ENCODE measurements at regions not wholly inside any gene's neighbourhood (a gene's known extent, or its start where the extent isn't known, plus 50 kb on each side); places are given as distances from the start of the nearest gene placed in this dataset.

- Histone ChIP-seq H4K20me1 (ENCODE audit: insufficient read depth, low read depth, low read length) (no peaks in the 10 kb centered on the region), H3K9ac (ENCODE audit: low read length) (no peak overlapping the region), H3K27me3 (ENCODE audit: low read length) (no peaks in the 10 kb centered on the region), H3K4me3 (ENCODE audit: low read length) (no peak overlapping the region), H3K27ac (ENCODE audit: low read length) (no peak overlapping the region), H3K9me2 (replicated peaks; ENCODE audit: insufficient read depth, low read length) (no peaks in the 10 kb centered on the region), H3K4me1 (ENCODE audit: low read length) (no peaks in the 10 kb centered on the region), H2AFZ (ENCODE audit: low read length) (no peak overlapping the region), H3K4me2 (ENCODE audit: low read depth, low read length, poor library complexity, severe bottlenecking) (no peak overlapping the region), H3K9me3 (ENCODE audit: low read length) (no peaks in the 10 kb centered on the region), H3K79me2 (ENCODE audit: low read length) (no peaks in the 10 kb centered on the region), H3K36me3 (ENCODE audit: insufficient read depth, low read length) (no peaks in the 10 kb centered on the region)
- DNase-seq: no peak
These were observed 99.1 kb upstream of the USP38 start for GRCh38 chr4:143085659-143086058.

- Histone ChIP-seq H3K4me3 (ENCODE audit: low read length) (no peak overlapping the region), H3K27me3 (ENCODE audit: low read length) (no peaks in the 10 kb centered on the region), H3K36me3 (ENCODE audit: insufficient read depth, low read length) (no peaks in the 10 kb centered on the region), H3K9me2 (replicated peaks; ENCODE audit: insufficient read depth, low read length) (no peaks in the 10 kb centered on the region), H3K4me2 (ENCODE audit: low read depth, low read length, poor library complexity, severe bottlenecking) (no peak overlapping the region), H3K79me2 (ENCODE audit: low read length) (no peaks in the 10 kb centered on the region), H3K4me1 (ENCODE audit: low read length) (no peaks in the 10 kb centered on the region), H4K20me1 (ENCODE audit: insufficient read depth, low read depth, low read length) (no peaks in the 10 kb centered on the region), H3K9ac (ENCODE audit: low read length) (no peak overlapping the region), H3K27ac (ENCODE audit: low read length) (no peak overlapping the region), H2AFZ (ENCODE audit: low read length) (no peak overlapping the region), H3K9me3 (ENCODE audit: low read length) (no peaks in the 10 kb centered on the region)
- no peak for DNase-seq
These were observed 95.4 kb upstream of the USP38 start for GRCh38 chr4:143089291-143089690.

GRCh38 chr4:143089847-143090246, 94.9 kb upstream of the USP38 start:
- H3K27me3 ChIP-seq (ENCODE audit: low read length): no peaks in the 10 kb centered on the region
- no peaks in the 10 kb centered on the region for H3K36me3 ChIP-seq (ENCODE audit: insufficient read depth, low read length)
- no peaks in the 10 kb centered on the region for H3K9me2 ChIP-seq (replicated peaks; ENCODE audit: insufficient read depth, low read length)
- no peaks in the 10 kb centered on the region for H3K9me3 ChIP-seq (ENCODE audit: low read length)
- H3K9ac ChIP-seq (ENCODE audit: low read length): no peak overlapping the region
- no peak overlapping the region for H3K4me2 ChIP-seq (ENCODE audit: low read depth, low read length, poor library complexity, severe bottlenecking)
- H2AFZ ChIP-seq (ENCODE audit: low read length): no peak overlapping the region
- no peak for DNase-seq
- no peak overlapping the region for H3K4me3 ChIP-seq (ENCODE audit: low read length)
- no peaks in the 10 kb centered on the region for H4K20me1 ChIP-seq (ENCODE audit: insufficient read depth, low read depth, low read length)
- H3K27ac ChIP-seq (ENCODE audit: low read length): no peak overlapping the region
- H3K4me1 ChIP-seq (ENCODE audit: low read length): no peaks in the 10 kb centered on the region
- H3K79me2 ChIP-seq (ENCODE audit: low read length): no peaks in the 10 kb centered on the region

GRCh38 chr4:143091862-143092261, 92.9 kb upstream of the USP38 start:
- H3K27me3 ChIP-seq (ENCODE audit: low read length): no peaks in the 10 kb centered on the region
- no peaks in the 10 kb centered on the region for H4K20me1 ChIP-seq (ENCODE audit: insufficient read depth, low read depth, low read length)
- no peaks in the 10 kb centered on the region for H3K9me3 ChIP-seq (ENCODE audit: low read length)
- H3K79me2 ChIP-seq (ENCODE audit: low read length): no peaks in the 10 kb centered on the region
- no peak overlapping the region for H3K27ac ChIP-seq (ENCODE audit: low read length)
- H2AFZ ChIP-seq (ENCODE audit: low read length): no peak overlapping the region
- no peak overlapping the region for H3K9ac ChIP-seq (ENCODE audit: low read length)
- H3K4me3 ChIP-seq (ENCODE audit: low read length): no peak overlapping the region
- H3K9me2 ChIP-seq (replicated peaks; ENCODE audit: insufficient read depth, low read length): no peaks in the 10 kb centered on the region
- H3K4me2 ChIP-seq (ENCODE audit: low read depth, low read length, poor library complexity, severe bottlenecking): no peak overlapping the region
- no peaks in the 10 kb centered on the region for H3K36me3 ChIP-seq (ENCODE audit: insufficient read depth, low read length)
- H3K4me1 ChIP-seq (ENCODE audit: low read length): no peaks in the 10 kb centered on the region
- no peak for DNase-seq

- H3K4me1 ChIP-seq (ENCODE audit: low read length): no peaks in the 10 kb centered on the region
- DNase-seq: no peak
- H4K20me1 ChIP-seq (ENCODE audit: insufficient read depth, low read depth, low read length): no peaks in the 10 kb centered on the region
- H3K79me2 ChIP-seq (ENCODE audit: low read length): no peaks in the 10 kb centered on the region
- no peak overlapping the region for H3K4me3 ChIP-seq (ENCODE audit: low read length)
- H2AFZ ChIP-seq (ENCODE audit: low read length): no peak overlapping the region
- no peaks in the 10 kb centered on the region for H3K36me3 ChIP-seq (ENCODE audit: insufficient read depth, low read length)
- no peak overlapping the region for H3K4me2 ChIP-seq (ENCODE audit: low read depth, low read length, poor library complexity, severe bottlenecking)
- no peaks in the 10 kb centered on the region for H3K9me3 ChIP-seq (ENCODE audit: low read length)
- no peaks in the 10 kb centered on the region for H3K9me2 ChIP-seq (replicated peaks; ENCODE audit: insufficient read depth, low read length)
- no peaks in the 10 kb centered on the region for H3K27me3 ChIP-seq (ENCODE audit: low read length)
- H3K9ac ChIP-seq (ENCODE audit: low read length): no peak overlapping the region
- H3K27ac ChIP-seq (ENCODE audit: low read length): no peak overlapping the region
These were observed 89.3 kb upstream of the USP38 start for GRCh38 chr4:143095447-143095846.

- no peak overlapping the region for H2AFZ ChIP-seq (ENCODE audit: low read length)
- H3K27me3 ChIP-seq (ENCODE audit: low read length): no peaks in the 10 kb centered on the region
- no peaks in the 10 kb centered on the region for H4K20me1 ChIP-seq (ENCODE audit: insufficient read depth, low read depth, low read length)
- H3K79me2 ChIP-seq (ENCODE audit: low read length): no peaks in the 10 kb centered on the region
- H3K27ac ChIP-seq (ENCODE audit: low read length): no peak overlapping the region
- no peaks in the 10 kb centered on the region for H3K4me1 ChIP-seq (ENCODE audit: low read length)
- no peaks in the 10 kb centered on the region for H3K36me3 ChIP-seq (ENCODE audit: insufficient read depth, low read length)
- DNase-seq: no peak
- no peak overlapping the region for H3K4me3 ChIP-seq (ENCODE audit: low read length)
- H3K9me2 ChIP-seq (replicated peaks; ENCODE audit: insufficient read depth, low read length): no peaks in the 10 kb centered on the region
- no peak overlapping the region for H3K9ac ChIP-seq (ENCODE audit: low read length)
- no peaks in the 10 kb centered on the region for H3K9me3 ChIP-seq (ENCODE audit: low read length)
- no peak overlapping the region for H3K4me2 ChIP-seq (ENCODE audit: low read depth, low read length, poor library complexity, severe bottlenecking)
These were observed 87.0 kb upstream of the USP38 start for GRCh38 chr4:143097751-143098150.

GRCh38 chr4:143099693-143100092, 85.0 kb upstream of the USP38 start:
- Histone ChIP-seq H4K20me1 (ENCODE audit: insufficient read depth, low read depth, low read length) (no peaks in the 10 kb centered on the region), H3K4me3 (ENCODE audit: low read length) (no peak overlapping the region), H3K4me1 (ENCODE audit: low read length) (no peaks in the 10 kb centered on the region), H3K79me2 (ENCODE audit: low read length) (no peaks in the 10 kb centered on the region), H3K36me3 (ENCODE audit: insufficient read depth, low read length) (no peaks in the 10 kb centered on the region), H3K27me3 (ENCODE audit: low read length) (no peaks in the 10 kb centered on the region), H2AFZ (ENCODE audit: low read length) (no peak overlapping the region), H3K4me2 (ENCODE audit: low read depth, low read length, poor library complexity, severe bottlenecking) (no peak overlapping the region), H3K9me3 (ENCODE audit: low read length) (no peaks in the 10 kb centered on the region), H3K9ac (ENCODE audit: low read length) (no peak overlapping the region), H3K9me2 (replicated peaks; ENCODE audit: insufficient read depth, low read length) (no peaks in the 10 kb centered on the region), H3K27ac (ENCODE audit: low read length) (no peak overlapping the region)
- DNase-seq: no peak

- DNase-seq: no peak
- H2AFZ ChIP-seq (ENCODE audit: low read length): no peak overlapping the region
- no peaks in the 10 kb centered on the region for H3K9me3 ChIP-seq (ENCODE audit: low read length)
- H3K9me2 ChIP-seq (replicated peaks; ENCODE audit: insufficient read depth, low read length): no peaks in the 10 kb centered on the region
- no peaks in the 10 kb centered on the region for H3K36me3 ChIP-seq (ENCODE audit: insufficient read depth, low read length)
- H4K20me1 ChIP-seq (ENCODE audit: insufficient read depth, low read depth, low read length): no peaks in the 10 kb centered on the region
- H3K9ac ChIP-seq (ENCODE audit: low read length): no peak overlapping the region
- no peaks in the 10 kb centered on the region for H3K79me2 ChIP-seq (ENCODE audit: low read length)
- H3K4me3 ChIP-seq (ENCODE audit: low read length): no peak overlapping the region
- no peak overlapping the region for H3K4me2 ChIP-seq (ENCODE audit: low read depth, low read length, poor library complexity, severe bottlenecking)
- H3K27me3 ChIP-seq (ENCODE audit: low read length): no peaks in the 10 kb centered on the region
- H3K4me1 ChIP-seq (ENCODE audit: low read length): no peaks in the 10 kb centered on the region
- H3K27ac ChIP-seq (ENCODE audit: low read length): no peak overlapping the region
These were observed 75.3 kb upstream of the USP38 start for GRCh38 chr4:143109376-143109775.

GRCh38 chr4:143118663-143119062, 66.1 kb upstream of the USP38 start:
- DNase-seq: no peak
- no peaks in the 10 kb centered on the region for H3K4me1 ChIP-seq (ENCODE audit: low read length)
- H3K79me2 ChIP-seq (ENCODE audit: low read length): no peaks in the 10 kb centered on the region
- H3K4me3 ChIP-seq (ENCODE audit: low read length): no peak overlapping the region
- H3K9me2 ChIP-seq (replicated peaks; ENCODE audit: insufficient read depth, low read length): no peaks in the 10 kb centered on the region; the same call in 1 of the 2 replicates
- H3K4me2 ChIP-seq (ENCODE audit: low read depth, low read length, poor library complexity, severe bottlenecking): no peak overlapping the region
- no peak overlapping the region for H3K27ac ChIP-seq (ENCODE audit: low read length)
- no peaks in the 10 kb centered on the region for H4K20me1 ChIP-seq (ENCODE audit: insufficient read depth, low read depth, low read length)
- H3K27me3 ChIP-seq (ENCODE audit: low read length): no peaks in the 10 kb centered on the region
- H2AFZ ChIP-seq (ENCODE audit: low read length): no peak overlapping the region
- no peaks in the 10 kb centered on the region for H3K36me3 ChIP-seq (ENCODE audit: insufficient read depth, low read length)
- H3K9ac ChIP-seq (ENCODE audit: low read length): no peak overlapping the region
- H3K9me3 ChIP-seq (ENCODE audit: low read length): no peaks in the 10 kb centered on the region

Data from Karpas-422 (cell line).